HG02610 (cell line): ENCODE measurements at regions not wholly inside any gene's neighbourhood (a gene's known extent, or its start where the extent isn't known, plus 50 kb on each side); places are given as distances from the start of the nearest gene placed in this dataset.
A peak's percentile ranks its signal among the peaks of the same experiment; 100 is the strongest.

Experiments
- ATAC-seq: cut with Tn5 transposase; IDR thresholded peaks from one replicate; pipeline ENCODE4 v1.9.1; 2021; ENCODE audit warnings: mild to moderate bottlenecking, moderate library complexity; ENCODE audit not compliant: unreplicated experiment

DNA sequence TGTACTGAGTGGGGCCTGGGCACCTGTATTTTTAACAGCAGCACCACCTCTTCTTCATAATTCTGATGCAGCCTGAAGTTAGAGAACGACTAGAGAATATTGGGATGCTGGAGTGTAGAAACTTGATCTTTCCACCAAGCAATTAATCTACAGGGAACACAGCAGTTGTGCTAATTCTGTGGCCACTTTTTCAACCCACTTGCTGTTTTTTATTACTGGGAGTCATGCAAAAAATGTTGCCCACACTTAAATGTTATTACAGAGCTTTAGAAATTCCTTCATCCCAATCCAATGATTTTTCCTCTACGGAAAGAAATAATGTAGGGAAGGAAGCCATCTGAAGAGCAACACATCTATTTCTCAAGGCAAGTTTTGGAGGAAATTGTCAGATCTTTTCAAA is 190.9 kb upstream of the TUT7 start:
- ATAC-seq: no peak

DNA sequence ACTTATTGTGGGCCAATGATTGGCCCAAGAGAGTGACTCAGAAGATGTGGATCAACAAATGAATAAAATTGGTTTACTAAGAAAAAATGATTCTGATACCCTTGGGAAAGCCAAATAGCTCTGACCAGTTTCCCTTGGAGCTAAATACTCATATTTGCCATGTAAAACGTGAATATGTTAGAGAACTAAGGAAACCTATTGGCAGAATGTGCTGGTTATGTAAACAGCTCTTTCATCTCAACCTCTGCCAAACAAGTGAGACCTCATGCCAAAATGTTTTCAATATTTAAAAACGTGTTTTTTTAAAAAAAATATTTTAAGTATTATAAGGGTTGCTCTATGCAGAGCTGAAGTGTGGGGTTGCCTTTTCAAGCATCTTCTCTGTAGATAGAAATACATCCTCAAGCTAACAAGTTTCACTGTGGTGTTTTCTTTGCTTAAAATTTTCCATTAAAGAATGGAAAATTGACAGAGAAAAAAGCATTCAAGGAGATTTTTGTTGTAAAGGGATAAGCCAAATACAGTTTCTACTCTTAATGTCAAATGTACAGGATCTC is 186.9 kb upstream of the TUT7 start:
- no peak for ATAC-seq

DNA sequence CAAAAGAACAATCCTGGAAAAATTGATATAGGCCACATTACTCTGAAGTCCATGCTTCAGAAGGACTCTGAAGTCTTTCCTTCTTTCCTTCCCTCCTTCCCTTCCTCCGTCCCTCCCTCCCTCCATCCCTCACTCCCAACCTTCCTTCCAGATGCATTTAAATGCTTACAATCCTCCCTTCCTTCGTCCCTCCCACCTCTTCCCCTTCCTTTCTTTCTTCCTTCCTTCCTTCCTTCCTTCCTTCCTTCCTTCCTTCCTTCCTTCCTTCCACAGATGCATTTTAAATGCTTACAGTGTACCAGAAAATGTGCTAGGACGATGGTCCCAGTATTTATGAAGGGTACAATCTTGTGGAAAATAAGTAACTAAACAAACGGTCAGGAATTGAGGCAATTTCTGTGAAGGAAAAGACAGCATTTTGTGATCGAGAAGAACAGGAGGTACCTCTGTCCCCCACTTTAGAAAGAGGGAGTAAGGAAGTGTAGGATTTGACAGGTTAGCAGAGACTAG is 181.3 kb upstream of the TUT7 start:
- no peak for ATAC-seq

DNA sequence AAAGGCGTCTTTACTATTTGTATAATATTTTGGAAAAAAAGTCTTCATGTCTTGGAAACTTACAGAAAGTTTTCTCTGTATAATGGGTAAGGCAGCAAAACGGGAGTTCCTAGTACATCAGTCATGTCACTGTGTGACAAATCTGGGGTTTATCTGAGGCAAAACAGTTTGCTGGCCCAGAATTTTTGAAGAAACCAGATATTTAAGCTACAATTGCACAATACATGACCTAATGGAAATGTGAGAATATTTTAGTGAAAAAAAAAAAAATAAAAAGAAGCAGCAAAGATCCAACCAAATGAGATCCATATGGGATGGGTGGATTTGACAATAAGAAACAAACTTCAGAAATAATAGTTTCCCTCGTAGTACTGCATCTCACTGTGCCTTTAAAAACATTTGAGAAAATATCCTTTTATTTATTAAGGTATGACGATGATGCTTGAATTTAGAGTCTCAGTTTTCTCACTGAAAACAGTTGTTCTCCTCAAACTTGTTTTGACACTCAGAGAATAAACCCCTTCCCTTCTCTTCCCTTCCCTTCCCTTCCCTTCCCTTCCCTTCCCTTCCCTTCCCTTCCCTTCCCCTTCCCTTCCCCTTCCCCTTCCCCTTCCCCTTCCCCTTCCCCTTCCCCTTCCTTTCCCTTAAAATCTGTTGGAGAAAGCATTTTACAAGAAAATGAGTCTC is 180.5 kb upstream of the TUT7 start:
- ATAC-seq: no peak

DNA sequence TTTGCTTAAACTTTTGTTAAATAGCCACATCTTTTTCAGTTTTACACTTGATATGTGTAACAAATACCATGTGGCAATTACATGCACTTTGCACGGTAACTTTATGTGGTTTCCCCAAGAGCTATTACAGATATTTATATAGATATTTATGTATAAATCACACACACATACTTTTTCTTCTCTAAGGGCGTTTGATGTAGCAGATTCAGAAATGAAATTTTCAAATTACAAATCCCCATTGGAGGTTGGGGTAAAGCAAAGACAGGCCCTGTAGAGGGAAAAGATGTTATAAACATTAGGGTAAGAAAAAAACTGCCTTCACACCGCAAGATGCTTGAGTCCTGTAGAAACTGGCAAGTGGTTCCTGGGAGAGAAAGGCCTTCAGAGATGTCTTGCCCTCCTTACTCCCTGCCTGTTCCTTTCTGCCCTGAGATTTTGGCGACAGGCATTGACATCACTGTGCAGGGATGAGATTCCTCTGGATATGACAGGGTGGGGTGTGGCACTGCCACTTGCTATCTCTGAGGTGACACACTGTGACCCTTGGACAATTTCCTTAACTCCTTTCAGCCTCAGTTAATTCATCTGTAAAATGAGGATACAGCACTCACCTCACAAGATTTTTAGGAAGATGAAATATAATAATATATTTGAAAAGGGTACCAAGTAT is 177.9 kb upstream of the TUT7 start:
- no peak for ATAC-seq

DNA sequence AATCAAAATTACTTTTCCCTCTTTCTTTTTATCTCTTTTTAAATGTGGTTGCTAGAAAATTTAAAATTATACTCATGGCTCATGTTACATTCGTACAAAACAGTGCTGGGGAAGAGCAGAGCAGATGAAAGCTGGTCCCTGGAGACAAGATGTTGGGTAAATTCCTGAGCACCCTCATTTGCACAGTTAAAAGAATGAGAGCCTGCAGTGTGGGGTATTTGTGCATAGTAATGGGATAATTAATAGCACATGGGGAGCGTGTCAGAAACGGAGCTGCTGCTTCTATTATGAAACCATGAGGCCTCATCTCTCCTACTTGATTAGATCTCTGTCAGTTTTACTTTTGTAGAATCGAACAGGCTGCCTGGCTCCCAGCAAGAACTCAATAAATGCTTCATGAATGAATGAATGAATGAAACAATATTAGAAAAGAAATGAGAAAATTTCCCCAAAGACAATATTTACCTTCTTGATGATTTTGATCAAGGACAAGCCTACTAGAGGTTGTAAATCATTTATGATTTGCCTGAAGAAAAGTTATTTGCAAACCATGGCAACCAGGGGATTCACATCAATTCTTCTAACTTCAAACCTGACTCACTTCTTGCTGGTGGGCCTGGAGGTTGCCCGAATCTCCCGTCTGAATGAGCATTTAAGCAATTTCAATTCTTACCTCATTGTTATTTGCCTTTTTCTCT is 177.2 kb upstream of the TUT7 start:
- no peak for ATAC-seq

DNA sequence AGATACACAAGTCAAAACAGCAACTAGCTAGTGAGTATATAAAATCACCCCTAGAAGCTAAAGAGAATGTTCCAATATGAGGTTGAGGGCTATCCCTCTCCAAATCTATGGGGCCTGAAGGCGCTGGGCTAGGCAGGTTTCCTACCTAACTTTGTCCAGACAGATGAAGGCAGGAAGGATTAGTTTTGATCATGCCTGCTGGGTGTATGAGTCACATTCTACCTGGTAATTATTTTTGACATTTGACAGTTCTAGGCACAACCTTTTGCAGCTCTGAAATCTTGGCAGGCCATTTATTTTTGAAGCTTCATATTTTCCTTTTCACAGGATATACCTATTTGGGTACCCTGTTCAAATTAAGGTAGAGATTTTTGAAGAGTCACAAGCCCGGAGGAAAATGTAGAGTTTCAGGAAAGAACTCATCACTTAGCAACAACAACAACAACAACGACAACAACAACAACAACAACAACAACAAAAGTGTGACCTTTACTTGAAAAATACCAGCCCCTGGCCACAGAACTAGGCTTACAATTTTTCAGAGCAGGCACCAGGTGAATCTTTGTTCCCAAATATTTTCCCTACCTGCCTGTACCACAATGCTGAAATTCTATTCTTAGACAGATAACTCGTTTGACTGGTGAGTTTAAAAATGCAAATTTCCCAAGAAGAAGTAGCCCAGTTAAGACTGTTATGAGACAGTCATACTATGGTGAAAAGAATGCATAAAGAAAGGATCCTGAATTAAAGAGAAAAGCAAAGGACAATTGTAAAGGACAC is 175.5 kb upstream of the TUT7 start:
- ATAC-seq: no peak

DNA sequence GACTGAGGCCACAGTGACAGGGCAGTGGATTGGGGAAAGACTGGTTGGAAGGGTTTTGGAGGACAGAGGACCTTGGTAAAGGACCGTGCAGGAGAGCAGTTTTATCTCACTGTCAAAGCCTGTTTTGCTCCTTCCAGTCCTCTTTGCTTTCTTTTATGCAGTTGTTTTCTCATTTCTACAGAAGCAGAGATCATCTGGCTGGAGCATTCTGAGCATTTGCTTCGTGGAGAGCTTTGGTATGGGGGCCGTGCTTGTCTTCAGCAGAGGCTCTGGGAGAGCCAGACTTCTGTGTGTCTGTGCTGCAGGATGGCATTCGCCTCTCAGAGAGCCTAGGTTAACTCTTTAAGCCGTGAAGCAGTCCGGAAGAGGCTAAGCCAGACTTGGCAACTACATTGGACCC is 171.8 kb upstream of the TUT7 start:
- no peak for ATAC-seq

DNA sequence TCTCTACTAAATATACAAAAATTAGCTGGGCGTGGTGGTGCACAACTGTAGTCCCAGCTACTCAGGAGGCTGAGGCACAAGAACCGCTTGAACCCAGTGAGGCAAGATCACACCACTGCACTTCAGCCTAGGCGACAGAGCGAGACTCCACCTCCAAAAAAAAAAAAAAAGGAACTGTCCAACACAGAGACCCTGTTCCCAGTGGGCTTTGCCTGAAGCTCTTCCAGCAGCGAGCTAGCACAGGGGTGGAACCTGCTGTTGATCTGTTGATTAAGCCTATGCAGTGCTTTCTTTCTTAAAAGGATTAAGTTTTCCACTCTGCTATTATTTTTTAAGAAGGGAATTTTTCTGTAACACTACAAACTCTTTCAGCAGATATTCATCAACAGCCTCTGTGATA is 171.0 kb upstream of the TUT7 start:
- ATAC-seq: no peak

DNA sequence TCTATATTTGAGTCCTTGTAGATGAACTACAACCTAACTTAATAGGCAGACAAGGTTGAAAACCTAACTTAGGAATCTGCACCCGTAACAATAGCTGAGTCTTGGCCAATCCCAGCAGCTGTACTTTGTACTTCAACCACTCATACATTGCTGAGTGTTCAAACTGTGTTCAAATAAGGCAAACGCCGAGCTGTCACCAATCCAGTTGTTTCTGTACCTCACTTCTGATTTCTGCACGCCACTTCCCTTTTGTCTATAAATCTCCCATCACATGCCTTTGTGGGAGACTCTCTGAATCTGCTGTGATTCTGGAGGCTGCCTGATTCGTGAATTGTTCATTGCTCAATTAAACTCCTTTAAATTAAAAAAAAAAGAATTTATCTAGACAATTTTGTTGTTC is 167.8 kb upstream of the TUT7 start:
- no peak for ATAC-seq

DNA sequence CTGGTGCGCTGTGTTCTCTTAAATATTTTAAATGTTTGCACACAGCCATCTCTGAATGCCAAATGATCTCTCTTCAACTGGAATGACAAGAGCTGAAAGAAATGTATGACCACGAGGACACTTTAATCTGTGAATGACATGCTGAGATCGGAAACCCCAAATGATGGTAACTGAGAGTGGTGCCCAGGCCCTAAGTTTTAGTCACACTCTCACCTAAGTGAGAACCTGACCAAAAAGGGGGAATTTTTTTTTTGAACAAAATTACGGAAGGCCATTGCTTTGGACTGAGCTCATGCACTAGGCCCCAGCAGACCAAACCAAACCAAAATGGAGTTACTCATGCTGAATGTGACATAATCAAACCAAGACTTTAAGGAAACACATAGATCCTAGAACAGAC is 167.1 kb upstream of the TUT7 start:
- ATAC-seq: no peak

DNA sequence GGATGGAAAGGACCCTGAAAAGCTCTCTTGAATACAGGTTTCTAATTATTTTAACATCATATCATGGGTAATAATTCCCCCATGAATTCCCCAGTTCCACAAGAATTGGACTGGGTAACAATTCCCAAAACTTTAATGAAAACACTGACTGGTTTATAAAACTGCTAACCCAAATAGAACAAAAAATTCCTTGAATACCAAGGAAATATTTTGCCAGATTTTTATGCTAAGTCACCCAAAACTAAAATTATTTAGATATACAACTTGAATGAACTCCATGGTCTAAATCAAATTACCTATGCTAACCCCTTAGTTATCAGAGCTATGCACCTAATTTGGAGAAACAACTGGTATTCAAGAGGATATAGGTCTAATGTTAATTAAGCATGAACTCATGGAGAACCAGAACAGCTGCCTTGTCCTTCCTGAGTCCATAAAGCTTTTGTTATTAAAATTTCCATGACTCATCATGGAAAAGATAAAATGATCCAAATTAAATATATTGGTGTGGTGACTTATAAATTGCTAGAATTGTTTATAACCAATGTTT is 164.9 kb upstream of the TUT7 start:
- no peak for ATAC-seq

DNA sequence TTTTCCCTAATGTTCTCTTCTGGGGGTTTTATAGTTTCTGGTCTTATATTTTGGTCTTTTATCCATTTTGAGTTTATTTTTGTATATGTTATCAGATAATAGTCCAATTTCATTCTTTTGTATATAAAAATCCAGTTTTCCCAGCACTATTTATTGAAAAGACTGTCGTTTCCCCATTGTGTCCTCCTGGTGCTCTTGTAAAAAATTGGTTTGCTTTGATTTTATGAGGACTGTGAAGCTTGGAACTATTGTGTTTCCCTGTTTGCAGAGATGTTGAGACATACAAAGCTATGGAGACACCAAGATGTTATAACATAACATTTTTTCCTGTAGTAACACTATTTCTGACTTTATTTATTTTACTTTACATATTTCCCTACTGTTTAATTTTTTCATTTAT is 163.3 kb upstream of the TUT7 start:
- ATAC-seq: no peak

DNA sequence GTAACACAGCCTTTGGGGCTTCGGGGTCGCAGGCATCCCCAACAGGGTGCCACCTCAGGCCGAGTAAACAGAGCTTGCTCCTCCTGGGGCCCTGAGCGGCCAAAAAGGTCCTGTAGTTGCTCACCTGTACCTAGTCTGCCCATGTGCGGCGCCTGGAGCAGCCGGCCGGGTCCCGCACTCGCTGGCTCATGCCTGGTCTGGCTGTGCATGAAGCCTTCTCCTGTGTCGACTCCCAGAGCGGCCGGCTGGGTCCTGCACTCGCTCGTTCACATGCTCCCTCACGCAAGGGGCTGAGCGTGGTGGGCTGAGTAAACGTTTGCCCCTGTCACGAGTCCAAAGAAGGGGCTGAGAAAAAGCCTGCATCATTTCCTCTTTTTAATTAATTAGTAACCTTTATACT is 162.4 kb upstream of the TUT7 start:
- ATAC-seq: no peak

DNA sequence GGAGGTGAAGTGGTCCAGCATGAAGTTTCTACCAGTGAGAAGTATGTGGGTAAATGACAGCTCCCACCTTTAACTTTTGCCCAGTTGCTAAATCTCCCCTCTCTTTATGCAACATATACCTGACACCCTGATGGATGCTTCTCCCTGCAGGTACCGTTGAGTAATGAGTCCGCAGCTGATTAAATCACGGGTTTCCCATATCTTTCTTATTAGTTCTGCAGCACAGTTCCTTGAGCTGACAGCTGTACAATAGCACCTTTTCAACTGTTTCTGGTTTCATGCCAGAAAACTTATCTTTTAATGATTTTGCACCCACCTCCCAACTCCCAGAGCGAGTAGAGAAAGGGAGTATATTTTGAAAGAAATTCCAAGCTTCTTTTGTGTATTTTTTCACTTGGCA is 161.0 kb upstream of the TUT7 start:
- ATAC-seq: no peak

DNA sequence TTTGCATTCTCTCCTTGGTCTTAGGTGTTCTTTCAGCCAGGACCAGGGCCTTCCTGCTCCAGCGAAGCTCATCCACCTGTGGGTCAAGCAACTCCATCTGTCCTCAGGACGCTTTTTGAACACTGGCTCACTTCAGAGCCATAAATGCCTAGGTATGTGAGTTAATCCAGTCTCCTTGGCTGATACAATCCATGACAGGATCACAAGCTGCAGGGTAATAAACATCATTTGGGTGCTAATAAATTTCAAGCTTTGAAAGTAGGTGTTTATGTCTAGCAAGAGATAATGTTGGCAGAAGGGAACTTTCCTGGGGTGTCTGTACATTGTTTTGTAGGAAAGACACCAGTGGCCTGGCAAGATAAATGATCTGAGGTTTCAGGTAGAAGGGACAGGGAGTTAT is 159.2 kb upstream of the TUT7 start:
- ATAC-seq: no peak

DNA sequence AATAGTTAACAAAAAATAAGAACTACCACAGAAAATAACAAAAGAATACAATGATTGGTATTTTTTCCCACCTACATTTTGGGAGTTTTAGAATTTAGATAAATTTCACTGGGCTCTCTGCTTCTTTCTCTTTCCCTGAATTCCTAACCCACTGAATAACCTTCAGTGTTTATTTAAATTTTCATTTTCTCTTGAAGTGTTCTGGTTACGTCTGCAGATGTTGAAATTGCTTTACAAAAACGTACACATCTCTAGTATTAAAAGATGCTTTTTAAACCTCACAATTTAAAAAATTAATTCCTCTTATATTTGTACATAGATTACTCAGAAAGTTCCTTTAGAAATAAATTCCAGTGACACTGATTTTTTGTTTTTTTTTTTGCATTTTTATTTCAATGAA is 158.7 kb upstream of the TUT7 start:
- no peak for ATAC-seq

DNA sequence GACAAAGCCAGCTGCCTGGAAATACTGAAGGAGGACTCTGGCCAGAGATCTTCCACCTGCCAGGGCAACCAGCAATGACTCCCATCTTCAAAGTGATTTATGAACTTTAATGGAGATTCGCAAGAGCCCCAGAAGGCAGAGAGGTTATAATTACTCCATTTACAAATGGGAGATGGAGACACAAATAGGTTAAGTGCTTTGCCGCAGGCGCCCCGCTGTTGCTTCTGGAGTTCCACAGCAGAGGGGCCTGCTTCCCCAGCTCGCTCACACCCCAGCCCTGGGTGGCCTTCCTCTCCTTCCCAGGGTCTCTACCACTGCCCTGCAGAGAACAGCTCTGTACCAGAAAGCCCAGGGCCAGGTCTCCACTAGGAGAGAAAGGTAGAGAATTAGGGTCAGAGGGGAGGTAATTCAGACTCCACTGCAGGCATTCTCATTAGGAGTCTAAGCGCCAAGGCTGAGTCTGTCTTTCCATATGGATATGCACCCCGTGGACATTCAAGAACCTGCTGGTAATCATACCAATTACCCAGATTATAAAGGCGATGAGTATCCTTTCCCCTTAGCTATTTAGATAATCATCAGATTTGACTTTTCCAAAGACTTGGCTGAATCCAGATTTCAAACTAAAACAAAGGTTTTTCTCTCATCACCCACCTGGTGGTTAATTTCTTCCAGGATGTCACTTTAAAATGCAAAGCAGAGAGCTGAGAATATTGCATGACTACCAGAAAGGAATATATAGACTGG is 157.6 kb upstream of the TUT7 start:
- no peak for ATAC-seq

DNA sequence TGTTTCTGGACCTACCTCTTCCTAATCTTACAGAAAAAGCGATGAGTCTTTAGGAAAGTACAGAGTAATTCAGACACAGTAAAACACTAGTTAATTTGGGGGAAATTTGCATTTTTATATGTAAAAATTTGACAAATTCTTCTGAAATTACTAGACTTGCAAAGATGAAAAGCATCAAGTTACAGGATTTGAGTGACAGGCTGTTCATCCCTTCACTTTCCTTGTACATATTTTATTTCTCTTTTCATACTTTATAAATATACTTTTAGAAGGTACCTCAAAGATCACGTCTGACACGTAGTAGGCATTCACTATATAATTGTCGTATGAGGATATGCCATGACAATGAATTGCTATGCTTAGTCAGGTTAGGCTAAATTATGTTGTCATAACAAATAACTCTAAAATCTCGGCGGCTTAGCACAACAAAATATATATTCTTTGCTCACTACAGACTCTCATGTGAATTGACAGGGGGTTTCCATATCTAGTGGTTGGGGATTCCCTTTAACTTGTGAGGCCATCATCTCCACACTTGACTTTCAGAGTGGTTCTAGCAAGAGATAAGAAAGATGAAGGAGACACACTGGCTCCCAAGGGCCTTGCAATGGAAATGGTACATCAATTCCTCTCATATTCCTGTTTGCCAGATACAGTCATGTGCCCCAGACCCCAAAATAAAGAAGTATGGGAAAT is 154.1 kb upstream of the TUT7 start:
- peak; percentile 73 for ATAC-seq
